Natural killer cell (primary cell): ENCODE measurements at regions not wholly inside any gene's neighbourhood (a gene's known extent, or its start where the extent isn't known, plus 50 kb on each side); places are given as distances from the start of the nearest gene placed in this dataset.

Experiments
- ATAC-seq, 3 donors: fragments of 150-1000 bp in 2 of 3; fragments of 200-7000 bp in 1 of 3; cut with Tn5 transposase; 1 replicate in 1 of 3; 2 replicates in 2 of 3; pipeline ENCODE4 v1.10.0; 2021; ENCODE audit warnings: mild to moderate bottlenecking in 2 of 3, moderate library complexity in 2 of 3
- DNase-seq, 2 donors: peaks; one replicate each; pipeline versions ENCODE4 v3.0.0 to v3.0.0-alpha.2; 2013 to 2021; ENCODE audit warnings: mixed read lengths in 1 of 2
- H3K27ac ChIP-seq: one replicate; pipeline ENCODE4 v1.5.1; 2013; ENCODE audit warnings: mild to moderate bottlenecking, low read length
- H3K27me3 ChIP-seq: one replicate; pipeline ENCODE4 v1.6.1; 2013; ENCODE audit warnings: low read length; ENCODE audit not compliant: control insufficient read depth, insufficient read depth
- H3K36me3 ChIP-seq: one replicate; pipeline ENCODE4 v1.6.1; 2013; ENCODE audit warnings: low read length; ENCODE audit not compliant: control insufficient read depth, insufficient read depth
- H3K4me1 ChIP-seq: one replicate; pipeline ENCODE4 v1.6.1; 2013; ENCODE audit warnings: low read length; ENCODE audit not compliant: control insufficient read depth, insufficient read depth
- H3K4me3 ChIP-seq: one replicate; pipeline ENCODE4 v1.5.1; 2013; ENCODE audit warnings: low read length
- H3K9me3 ChIP-seq: one replicate; pipeline ENCODE4 v1.6.1; 2013; ENCODE audit warnings: low read length; ENCODE audit not compliant: control insufficient read depth, insufficient read depth
- H3K27ac Mint-ChIP-seq, 2 donors: one replicate each; pipeline ENCODE4 v1.8.0; 2022; ENCODE audit warnings: mild to moderate bottlenecking in 2 of 2, mixed read lengths in 2 of 2, moderate library complexity in 1 of 2
- H3K27me3 Mint-ChIP-seq, 2 donors: one replicate each; pipeline ENCODE4 v1.8.0; 2022; ENCODE audit warnings: low read depth in 2 of 2, mixed read lengths in 2 of 2
- H3K36me3 Mint-ChIP-seq: one replicate; pipeline ENCODE4 v1.8.0; 2022; ENCODE audit warnings: mixed read lengths
- H3K4me1 Mint-ChIP-seq, 2 donors: one replicate each; pipeline ENCODE4 v1.8.0; 2022; ENCODE audit warnings: mixed read lengths in 2 of 2
- H3K4me3 Mint-ChIP-seq: one replicate; pipeline ENCODE4 v1.8.0; 2022; ENCODE audit warnings: mild to moderate bottlenecking, moderate library complexity, mixed read lengths
- H3K9me3 Mint-ChIP-seq, 2 donors: one replicate each; pipeline ENCODE4 v1.8.0; 2022; ENCODE audit warnings: mixed read lengths in 2 of 2
- WGBS: methylation state at CpG from one replicate; pipeline ENCODE4 v1.1.7; 2013; ENCODE audit warnings: missing lambda C conversion rate; ENCODE audit not compliant: insufficient coverage; 5-methylcytosine and 5-hydroxymethylcytosine counted together
- intact Hi-C: fragments of 100-400 bp; cut with micrococcal nuclease; formaldehyde crosslinking; loops from one replicate; pipeline ENCODE4 v1.14.2; 2022
- TF ChIP-seq, protein P1 (sequence below): fragments of 200-600 bp; IDR thresholded peaks from one replicate; pipeline ENCODE4 v1.8.0; 2022; ENCODE audit warnings: antibody characterized with exemption

DNA sequence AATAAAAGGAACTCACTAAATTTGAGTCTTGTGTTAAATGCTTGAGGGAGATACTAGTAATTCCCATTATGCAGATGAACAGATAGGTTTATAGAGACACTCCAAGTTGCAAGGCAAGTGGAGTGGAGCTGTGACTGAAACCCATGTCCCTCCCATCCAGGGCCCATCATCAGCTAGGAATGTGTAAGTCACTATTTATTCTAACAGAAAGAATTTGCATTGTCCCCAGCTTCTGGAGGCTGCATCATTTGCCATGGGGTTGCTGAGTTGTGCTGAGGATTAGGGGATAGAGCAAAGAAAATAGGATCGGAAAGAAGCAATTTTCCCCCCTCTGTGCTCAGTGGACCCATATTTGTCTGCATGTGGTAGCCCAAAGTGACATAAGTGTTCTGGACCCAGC lies 197.4 kb upstream of the RGMA start:
- TF ChIP-seq, protein P1, sequence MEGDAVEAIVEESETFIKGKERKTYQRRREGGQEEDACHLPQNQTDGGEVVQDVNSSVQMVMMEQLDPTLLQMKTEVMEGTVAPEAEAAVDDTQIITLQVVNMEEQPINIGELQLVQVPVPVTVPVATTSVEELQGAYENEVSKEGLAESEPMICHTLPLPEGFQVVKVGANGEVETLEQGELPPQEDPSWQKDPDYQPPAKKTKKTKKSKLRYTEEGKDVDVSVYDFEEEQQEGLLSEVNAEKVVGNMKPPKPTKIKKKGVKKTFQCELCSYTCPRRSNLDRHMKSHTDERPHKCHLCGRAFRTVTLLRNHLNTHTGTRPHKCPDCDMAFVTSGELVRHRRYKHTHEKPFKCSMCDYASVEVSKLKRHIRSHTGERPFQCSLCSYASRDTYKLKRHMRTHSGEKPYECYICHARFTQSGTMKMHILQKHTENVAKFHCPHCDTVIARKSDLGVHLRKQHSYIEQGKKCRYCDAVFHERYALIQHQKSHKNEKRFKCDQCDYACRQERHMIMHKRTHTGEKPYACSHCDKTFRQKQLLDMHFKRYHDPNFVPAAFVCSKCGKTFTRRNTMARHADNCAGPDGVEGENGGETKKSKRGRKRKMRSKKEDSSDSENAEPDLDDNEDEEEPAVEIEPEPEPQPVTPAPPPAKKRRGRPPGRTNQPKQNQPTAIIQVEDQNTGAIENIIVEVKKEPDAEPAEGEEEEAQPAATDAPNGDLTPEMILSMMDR, result no peak

DNA sequence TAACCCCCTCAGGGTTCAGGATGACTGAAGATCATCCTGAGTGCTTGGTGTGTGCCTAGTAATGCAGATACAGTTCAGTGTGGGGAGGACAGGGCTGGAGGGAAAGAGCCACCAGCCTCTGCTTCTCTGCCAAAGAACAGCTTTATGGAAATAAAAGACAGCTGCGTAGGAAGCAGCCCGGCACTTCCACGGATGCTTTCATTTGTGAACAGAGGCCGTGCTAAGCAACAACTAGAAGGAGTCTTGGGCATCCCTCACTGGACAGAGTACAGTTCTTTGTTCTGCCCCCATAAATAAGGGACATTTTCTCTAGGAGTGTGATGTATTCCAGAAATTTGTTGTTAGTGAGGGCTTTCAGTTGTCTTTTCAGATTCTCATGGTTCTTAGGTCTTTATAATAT lies 194.8 kb upstream of the RGMA start:
- no peak for ATAC-seq
- H3K27ac Mint-ChIP-seq, result no peak overlapping the region

More for the DNA sequence above, 197.4 kb upstream of the RGMA start:
- Histone ChIP-seq H3K36me3 (no peaks in the 10 kb centered on the region), H3K27ac (no peak overlapping the region), H3K9me3 (no peaks in the 10 kb centered on the region), H3K27me3 (no peaks in the 10 kb centered on the region), H3K4me3 (no peak overlapping the region), H3K4me1 (peaks cover 2% of the 10 kb centered on the region)
- ATAC-seq (no peak), DNase-seq (no peak)
- no peaks in the 10 kb centered on the region for H3K36me3 Mint-ChIP-seq
- no peak overlapping the region for H3K4me3 Mint-ChIP-seq
- no peaks in the 10 kb centered on the region for H3K9me3 Mint-ChIP-seq
- 100% methylated on average over 1 of the region's 1 CpG for WGBS
- no peak overlapping the region for H3K27ac Mint-ChIP-seq
- peaks cover 26 to 38% of the 10 kb centered on the region in 2 donors for H3K27me3 Mint-ChIP-seq
- intact Hi-C loops, result no loop called here
- H3K4me1 Mint-ChIP-seq, result peaks cover 0 to 5% of the 10 kb centered on the region in 2 donors

DNA sequence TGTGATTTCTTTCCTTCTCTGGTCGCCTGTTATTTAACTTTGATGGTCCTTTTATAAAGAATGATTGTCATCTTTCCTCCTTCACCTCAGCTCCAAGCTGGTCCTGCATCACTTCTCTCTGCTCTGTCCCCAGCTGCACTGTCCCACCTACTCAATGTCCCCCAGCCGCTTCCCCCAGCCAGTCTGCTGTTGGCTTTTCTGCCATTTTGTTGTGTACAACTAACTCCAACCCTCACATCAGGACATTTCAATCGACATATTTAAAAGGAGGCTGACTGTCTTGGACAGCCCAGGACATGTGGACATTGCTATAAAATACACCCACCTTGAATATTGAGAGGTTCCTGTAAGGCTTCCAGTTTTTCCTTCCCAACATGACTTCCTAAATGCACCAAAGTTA lies 193.8 kb upstream of the RGMA start:
- H3K36me3 ChIP-seq, result no peaks in the 10 kb centered on the region
- H3K4me1 ChIP-seq, result no peaks in the 10 kb centered on the region
- TF ChIP-seq, protein P1, result no peak
- no peak overlapping the region for H3K27ac Mint-ChIP-seq
- no peaks in the 10 kb centered on the region for H3K9me3 ChIP-seq
- H3K27me3 Mint-ChIP-seq, result peaks cover 27% of the 10 kb centered on the region in 2 donors
- DNase-seq (no peak), ATAC-seq (no peak)
- no peak overlapping the region for H3K4me3 Mint-ChIP-seq
- WGBS, result 76% methylated on average over 3 of the region's 3 CpGs
- H3K27me3 ChIP-seq, result no peaks in the 10 kb centered on the region
- H3K4me1 Mint-ChIP-seq, result no peaks in the 10 kb centered on the region
- no peak overlapping the region for H3K4me3 ChIP-seq
- H3K27ac ChIP-seq, result no peak overlapping the region
- H3K36me3 Mint-ChIP-seq, result no peaks in the 10 kb centered on the region
- H3K9me3 Mint-ChIP-seq, result no peaks in the 10 kb centered on the region
- intact Hi-C loops, result no loop called here

More for the DNA sequence above, 194.8 kb upstream of the RGMA start:
- H3K4me3 ChIP-seq, result no peak overlapping the region
- no peaks in the 10 kb centered on the region for H3K4me1 Mint-ChIP-seq
- DNase-seq, result no peak
- no peaks in the 10 kb centered on the region for H3K9me3 Mint-ChIP-seq
- H3K27me3 ChIP-seq, result no peaks in the 10 kb centered on the region
- TF ChIP-seq, protein P1, result no peak
- H3K27ac ChIP-seq, result no peak overlapping the region
- no peaks in the 10 kb centered on the region for H3K36me3 Mint-ChIP-seq
- no peaks in the 10 kb centered on the region for H3K9me3 ChIP-seq
- WGBS, result 62% methylated on average over 4 of the region's 4 CpGs
- H3K4me3 Mint-ChIP-seq, result no peak overlapping the region
- intact Hi-C loops, result no loop called here
- H3K4me1 ChIP-seq, result no peaks in the 10 kb centered on the region
- H3K36me3 ChIP-seq, result no peaks in the 10 kb centered on the region
- H3K27me3 Mint-ChIP-seq, result peaks cover 27% of the 10 kb centered on the region in 2 donors

DNA sequence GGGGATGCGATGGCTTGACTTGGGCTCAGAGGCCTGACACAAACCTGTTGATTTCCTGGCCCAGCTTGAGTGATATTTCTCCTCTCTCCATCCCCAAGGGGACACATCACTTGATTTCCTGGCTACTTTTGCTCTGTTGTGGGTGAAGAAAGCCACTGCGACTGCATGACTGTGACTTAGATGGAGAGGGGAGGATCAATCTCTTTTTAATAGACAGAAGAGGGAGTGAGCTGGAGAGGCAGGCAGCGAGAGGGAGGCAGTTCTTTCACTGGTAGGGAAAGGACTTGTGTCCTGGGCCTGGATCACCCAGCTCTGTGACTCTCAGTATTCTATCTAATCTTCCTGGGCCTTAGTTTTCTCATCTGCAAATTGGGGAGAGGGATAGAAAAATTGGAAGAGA lies 189.8 kb upstream of the RGMA start:
- H3K36me3 Mint-ChIP-seq, result no peaks in the 10 kb centered on the region
- H3K4me1 ChIP-seq, result no peaks in the 10 kb centered on the region
- 96% methylated on average over 3 of the region's 3 CpGs for WGBS
- no peaks in the 10 kb centered on the region for H3K36me3 ChIP-seq
- H3K4me1 Mint-ChIP-seq, result no peaks in the 10 kb centered on the region
- TF ChIP-seq, protein P1, result no peak
- ATAC-seq (no peak), DNase-seq (no peak)
- H3K27me3 ChIP-seq, result no peaks in the 10 kb centered on the region
- no peaks in the 10 kb centered on the region for H3K9me3 ChIP-seq
- no peak overlapping the region for H3K4me3 ChIP-seq
- intact Hi-C loops, result no loop called here
- H3K27ac Mint-ChIP-seq, result no peak overlapping the region
- no peak overlapping the region for H3K4me3 Mint-ChIP-seq
- no peaks in the 10 kb centered on the region for H3K9me3 Mint-ChIP-seq
- H3K27me3 Mint-ChIP-seq, result peaks cover 18 to 21% of the 10 kb centered on the region in 2 donors
- no peak overlapping the region for H3K27ac ChIP-seq
